Nephron progenitor cell (in vitro differentiated cells): ENCODE measurements at regions not wholly inside any gene's neighbourhood (a gene's known extent, or its start where the extent isn't known, plus 50 kb on each side); places are given as distances from the start of the nearest gene placed in this dataset.

ENCODE experiments used
- DNase-seq: peaks from one replicate; pipeline ENCODE4 v3.0.0; 2021
- H3K27ac Mint-ChIP-seq: 2 replicates; pipeline ENCODE4 v1.8.0; 2021; ENCODE audit warnings: mild to moderate bottlenecking, moderate library complexity, mixed read lengths
- H3K27me3 Mint-ChIP-seq: 2 replicates; pipeline ENCODE4 v1.8.0; 2021; ENCODE audit warnings: mild to moderate bottlenecking, low read depth, mixed read lengths; ENCODE audit not compliant: poor library complexity
- H3K36me3 Mint-ChIP-seq: 2 replicates; pipeline ENCODE4 v1.8.0; 2021; ENCODE audit warnings: low read depth, mixed read lengths
- H3K4me1 Mint-ChIP-seq: 2 replicates; pipeline ENCODE4 v1.8.0; 2021; ENCODE audit warnings: mixed read lengths
- H3K4me3 Mint-ChIP-seq: 2 replicates; pipeline ENCODE4 v1.8.0; 2021; ENCODE audit warnings: mild to moderate bottlenecking, moderate library complexity, mixed read lengths
- H3K9me3 Mint-ChIP-seq: 2 replicates; pipeline ENCODE4 v1.8.0; 2021; ENCODE audit warnings: mild to moderate bottlenecking, moderate library complexity, mixed read lengths
- CTCF ChIP-seq: fragments of 200-600 bp; sonication (generic); IDR thresholded peaks from 2 replicates; pipeline ENCODE4 v1.5.0; 2021; ENCODE audit warnings: antibody characterized with exemption

- H3K36me3 Mint-ChIP-seq = no peaks in the 10 kb centered on the region
- no peak overlapping the region for H3K27ac Mint-ChIP-seq
- TF ChIP-seq CTCF = no peak
- no peak for DNase-seq
- peaks cover 4% of the 10 kb centered on the region for H3K27me3 Mint-ChIP-seq
- H3K9me3 Mint-ChIP-seq = no peaks in the 10 kb centered on the region
- peaks cover 5% of the 10 kb centered on the region for H3K4me1 Mint-ChIP-seq
- no peak overlapping the region for H3K4me3 Mint-ChIP-seq
These were observed 567.5 kb downstream of the BCL11A start for GRCh38 chr2:59985923-59986322.

- Mint-ChIP-seq H3K36me3 (no peaks in the 10 kb centered on the region), H3K9me3 (no peaks in the 10 kb centered on the region), H3K4me1 (peaks cover 26% of the 10 kb centered on the region), H3K27me3 (peaks cover 5% of the 10 kb centered on the region), H3K4me3 (no peak overlapping the region), H3K27ac (no peak overlapping the region)
- TF ChIP-seq CTCF = no peak
- DNase-seq = peak; percentile 7
These were observed 579.2 kb downstream of the BCL11A start for GRCh38 chr2:59974051-59974766.

- Mint-ChIP-seq H3K9me3 (no peaks in the 10 kb centered on the region), H3K36me3 (no peaks in the 10 kb centered on the region), H3K4me3 (no peak overlapping the region), H3K4me1 (peaks cover 15% of the 10 kb centered on the region), H3K27ac (no peak overlapping the region), H3K27me3 (peaks cover 18% of the 10 kb centered on the region)
- no peak for TF ChIP-seq CTCF
- no peak for DNase-seq
These were observed 584.3 kb downstream of the BCL11A start for GRCh38 chr2:59969161-59969560.

- DNase-seq = no peak
- TF ChIP-seq CTCF = no peak
- Mint-ChIP-seq H3K4me1 (peaks cover 8% of the 10 kb centered on the region), H3K4me3 (no peak overlapping the region), H3K36me3 (no peaks in the 10 kb centered on the region), H3K27ac (no peak overlapping the region), H3K27me3 (peaks cover 18% of the 10 kb centered on the region), H3K9me3 (no peaks in the 10 kb centered on the region)
These were observed 585.0 kb downstream of the BCL11A start for GRCh38 chr2:59968441-59968840.

GRCh38 chr2:59967691-59968090 lies 585.8 kb downstream of the BCL11A start:
- no peak for TF ChIP-seq CTCF
- Mint-ChIP-seq H3K9me3 (no peaks in the 10 kb centered on the region), H3K27ac (no peak overlapping the region), H3K4me1 (peaks cover 7% of the 10 kb centered on the region), H3K27me3 (peaks cover 15% of the 10 kb centered on the region), H3K4me3 (no peak overlapping the region), H3K36me3 (no peaks in the 10 kb centered on the region)
- no peak for DNase-seq

GRCh38 chr2:59963157-59963556 lies 590.3 kb downstream of the BCL11A start:
- H3K4me3 Mint-ChIP-seq = no peak overlapping the region
- H3K36me3 Mint-ChIP-seq = no peaks in the 10 kb centered on the region
- H3K9me3 Mint-ChIP-seq = no peaks in the 10 kb centered on the region
- TF ChIP-seq CTCF = no peak
- no peaks in the 10 kb centered on the region for H3K4me1 Mint-ChIP-seq
- H3K27ac Mint-ChIP-seq = no peak overlapping the region
- peaks cover 9% of the 10 kb centered on the region for H3K27me3 Mint-ChIP-seq
- no peak for DNase-seq
